ENCODE measurements at regions not wholly inside any gene's neighbourhood (a gene's known extent, or its start where the extent isn't known, plus 50 kb on each side); places are given as distances from the start of the nearest gene placed in this dataset.

DNA sequence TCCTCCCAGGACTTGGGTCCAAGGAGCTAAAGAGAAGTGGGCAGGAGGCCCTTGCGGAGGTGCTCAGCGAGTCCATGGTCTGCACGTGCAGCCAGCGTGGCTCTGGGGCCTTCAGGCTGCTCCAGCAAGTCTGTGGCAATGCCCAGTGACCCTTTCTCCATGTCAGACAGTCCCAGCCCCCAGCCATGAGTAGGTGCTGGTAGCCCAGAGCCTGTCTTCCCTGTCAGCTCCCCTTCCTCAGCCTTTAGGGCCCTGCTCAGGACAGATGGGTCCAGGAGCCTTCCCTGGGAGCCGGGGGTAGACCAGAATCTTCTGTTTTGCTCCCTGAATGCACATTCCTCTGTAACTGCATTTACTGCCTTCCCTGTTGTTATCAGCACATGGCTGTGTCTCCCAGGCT, 147.2 kb upstream of the IRX2 start:
- no peak overlapping the region for H3K27ac ChIP-seq
- H3K27me3 ChIP-seq, result no peaks in the 10 kb centered on the region
- TF ChIP-seq, protein P1, sequence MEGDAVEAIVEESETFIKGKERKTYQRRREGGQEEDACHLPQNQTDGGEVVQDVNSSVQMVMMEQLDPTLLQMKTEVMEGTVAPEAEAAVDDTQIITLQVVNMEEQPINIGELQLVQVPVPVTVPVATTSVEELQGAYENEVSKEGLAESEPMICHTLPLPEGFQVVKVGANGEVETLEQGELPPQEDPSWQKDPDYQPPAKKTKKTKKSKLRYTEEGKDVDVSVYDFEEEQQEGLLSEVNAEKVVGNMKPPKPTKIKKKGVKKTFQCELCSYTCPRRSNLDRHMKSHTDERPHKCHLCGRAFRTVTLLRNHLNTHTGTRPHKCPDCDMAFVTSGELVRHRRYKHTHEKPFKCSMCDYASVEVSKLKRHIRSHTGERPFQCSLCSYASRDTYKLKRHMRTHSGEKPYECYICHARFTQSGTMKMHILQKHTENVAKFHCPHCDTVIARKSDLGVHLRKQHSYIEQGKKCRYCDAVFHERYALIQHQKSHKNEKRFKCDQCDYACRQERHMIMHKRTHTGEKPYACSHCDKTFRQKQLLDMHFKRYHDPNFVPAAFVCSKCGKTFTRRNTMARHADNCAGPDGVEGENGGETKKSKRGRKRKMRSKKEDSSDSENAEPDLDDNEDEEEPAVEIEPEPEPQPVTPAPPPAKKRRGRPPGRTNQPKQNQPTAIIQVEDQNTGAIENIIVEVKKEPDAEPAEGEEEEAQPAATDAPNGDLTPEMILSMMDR (IDR thresholded peaks at IDR 0.05), result no peak
- FAIRE-seq, result no peak
- no peaks in the 10 kb centered on the region for H3K36me3 ChIP-seq
- no peak overlapping the region for H3K4me3 ChIP-seq
- intact Hi-C loops (cut with DNase I), result no loop called here
- 49 to 51% methylated on average over 5 of the region's 5 CpGs for WGBS, 2 donors
- no peak for DNase-seq
- no peaks in the 10 kb centered on the region for H3K4me1 ChIP-seq
- no peaks in the 10 kb centered on the region for H3K9me3 ChIP-seq
- ATAC-seq, result no peak

DNA sequence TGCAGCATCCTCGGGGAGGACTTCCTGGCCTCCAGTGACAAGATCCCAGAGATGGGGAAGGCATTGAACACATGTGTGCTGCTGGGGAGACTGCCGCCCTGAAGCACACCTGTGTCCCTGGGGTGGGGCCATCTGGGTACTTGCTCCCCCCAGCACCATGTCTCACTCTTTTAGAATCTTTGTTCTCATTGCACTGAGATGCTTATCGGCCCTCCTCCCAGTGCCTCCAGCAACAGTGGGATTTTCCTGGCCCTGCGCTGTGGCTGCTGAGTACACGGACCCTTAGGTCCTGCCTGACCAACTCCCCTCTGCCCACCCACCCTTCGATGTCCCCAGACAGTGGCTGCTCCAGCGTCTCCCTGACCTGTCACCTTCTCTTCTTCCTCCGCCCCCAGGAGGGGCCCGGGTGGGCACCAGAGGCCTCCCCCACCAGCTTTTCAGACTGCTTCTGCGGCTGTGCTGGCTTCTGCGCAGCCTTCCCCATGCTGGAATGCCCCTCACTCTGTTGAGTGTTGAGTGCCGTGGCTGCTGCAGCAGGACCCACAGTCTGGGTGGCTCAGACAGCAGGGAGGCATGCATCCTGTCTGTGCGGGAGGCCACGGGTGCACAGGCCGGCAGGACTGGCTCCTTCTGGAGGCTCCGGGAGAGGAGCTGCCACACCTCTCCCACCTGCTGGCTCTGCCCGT, 145.9 kb upstream of the IRX2 start:
- H3K4me1 ChIP-seq, result no peaks in the 10 kb centered on the region
- intact Hi-C loops (cut with DNase I), result no loop called here
- H3K36me3 ChIP-seq, result no peaks in the 10 kb centered on the region
- H3K4me3 ChIP-seq, result no peak overlapping the region
- no peak overlapping the region for H3K27ac ChIP-seq
- 59 to 66% methylated on average over 17 of the region's 17 CpGs for WGBS, 2 donors
- ATAC-seq, result no peak
- H3K27me3 ChIP-seq, result no peaks in the 10 kb centered on the region
- FAIRE-seq, result no peak
- no peak for DNase-seq
- no peaks in the 10 kb centered on the region for H3K9me3 ChIP-seq
- TF ChIP-seq, protein P1 (IDR thresholded peaks at IDR 0.05), result no peak

DNA sequence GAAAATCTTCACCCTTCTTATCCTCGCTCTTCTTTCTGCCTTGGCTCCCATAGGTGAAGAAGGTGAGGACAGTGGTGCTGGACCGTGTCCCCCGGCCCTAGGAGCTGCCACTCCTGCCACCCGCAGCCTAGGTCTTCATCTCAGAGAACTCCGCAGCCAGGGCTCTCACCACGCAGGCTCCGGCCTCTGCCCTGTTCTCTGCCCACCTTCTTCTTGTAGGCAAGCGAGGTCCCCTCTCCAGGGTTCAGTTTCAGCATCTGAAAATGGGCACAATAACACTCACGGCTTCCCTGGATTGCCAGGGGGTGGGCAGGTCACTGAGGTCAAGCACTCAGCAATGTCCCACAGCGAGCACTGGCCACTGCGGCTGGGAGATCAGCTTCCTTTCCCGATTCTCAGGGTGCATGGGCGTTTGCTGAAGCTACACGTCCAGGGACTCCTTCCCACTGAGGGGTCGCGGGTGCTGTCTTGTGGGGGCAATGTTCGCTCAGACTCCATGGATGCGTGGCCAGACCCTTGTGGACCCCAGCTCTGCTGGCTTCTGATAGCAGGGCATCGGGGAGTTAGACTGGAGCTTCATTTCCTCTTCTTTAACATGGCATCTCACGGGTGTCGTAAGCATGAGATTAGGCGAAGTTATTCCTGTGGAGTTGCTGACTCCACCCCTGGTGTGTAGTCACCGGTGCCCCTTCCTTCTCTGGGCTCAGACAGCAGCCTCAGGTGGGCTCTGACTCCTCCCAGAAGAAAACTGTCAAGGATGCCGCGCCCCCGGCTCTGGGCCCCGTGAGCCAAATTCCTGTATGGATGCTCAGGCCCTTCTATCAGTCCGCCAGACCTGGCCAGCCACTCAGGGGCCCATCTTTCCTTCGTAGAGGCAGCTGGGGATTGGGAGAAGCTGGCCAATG, 145.1 kb upstream of the IRX2 start:
- no peaks in the 10 kb centered on the region for H3K9me3 ChIP-seq
- DNase-seq, result no peak
- no peak for FAIRE-seq
- intact Hi-C loops (cut with DNase I), result no loop called here
- H3K4me1 ChIP-seq, result no peaks in the 10 kb centered on the region
- H3K27me3 ChIP-seq, result no peaks in the 10 kb centered on the region
- WGBS, 2 donors, result 59 to 73% methylated on average over 29 of the region's 29 CpGs
- H3K27ac ChIP-seq, result no peak overlapping the region
- H3K4me3 ChIP-seq, result no peak overlapping the region
- no peak for ATAC-seq
- no peaks in the 10 kb centered on the region for H3K36me3 ChIP-seq
- TF ChIP-seq, protein P1 (IDR thresholded peaks at IDR 0.05), result no peak

DNA sequence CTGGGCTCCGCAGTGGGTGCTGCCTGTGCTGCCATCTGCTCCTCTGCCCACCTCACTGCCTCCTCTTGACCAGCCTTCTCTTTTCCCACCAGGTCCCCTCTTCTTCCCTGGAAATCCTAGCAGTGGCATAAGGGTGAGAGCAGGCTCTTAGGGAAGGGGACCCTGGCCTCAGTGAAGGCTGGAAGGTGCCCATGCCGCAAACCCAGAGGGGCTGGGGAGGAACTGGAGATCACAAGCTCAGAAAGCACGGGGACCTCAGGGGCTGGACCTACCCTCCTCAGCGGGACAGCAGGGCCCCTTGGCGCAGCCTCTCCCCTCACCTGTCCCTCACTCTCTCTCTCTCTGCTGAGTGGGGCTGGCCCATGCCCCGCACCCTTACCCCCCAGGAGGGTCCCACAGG, 144.4 kb upstream of the IRX2 start:
- H3K4me3 ChIP-seq, result no peak overlapping the region
- FAIRE-seq (no peak), ATAC-seq (no peak), DNase-seq (no peak)
- no peaks in the 10 kb centered on the region for H3K9me3 ChIP-seq
- intact Hi-C loops (cut with DNase I), result no loop called here
- no peaks in the 10 kb centered on the region for H3K36me3 ChIP-seq
- TF ChIP-seq, protein P1 (IDR thresholded peaks at IDR 0.05), result no peak
- H3K27me3 ChIP-seq, result no peaks in the 10 kb centered on the region
- H3K4me1 ChIP-seq, result no peaks in the 10 kb centered on the region
- 60 to 83% methylated on average over 5 to 6 of the region's 6 CpGs for WGBS, 2 donors
- no peak overlapping the region for H3K27ac ChIP-seq

DNA sequence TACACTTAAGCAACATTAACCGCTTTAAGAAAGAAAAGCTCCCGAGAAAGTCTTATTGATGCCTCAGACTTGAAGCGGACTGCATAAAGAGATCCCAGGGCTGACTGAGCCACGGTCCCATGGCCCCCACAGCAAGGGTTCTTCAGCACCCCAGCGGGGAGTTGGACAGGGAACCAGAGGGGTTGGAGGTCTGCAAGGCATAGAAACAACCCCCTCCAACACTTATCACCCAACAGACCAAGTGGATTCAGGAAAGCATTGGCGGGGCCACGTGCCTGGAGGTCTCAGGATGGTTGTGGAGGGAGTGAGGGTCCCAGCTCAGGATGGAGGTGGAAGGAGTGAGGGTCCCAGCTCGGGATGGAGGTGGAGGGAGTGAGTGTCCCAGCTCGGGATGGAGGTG, 143.7 kb upstream of the IRX2 start:
- FAIRE-seq (no peak), ATAC-seq (no peak), DNase-seq (no peak)
- Histone ChIP-seq H3K4me3 (no peak overlapping the region), H3K36me3 (no peaks in the 10 kb centered on the region), H3K27ac (no peak overlapping the region), H3K27me3 (no peaks in the 10 kb centered on the region), H3K4me1 (no peaks in the 10 kb centered on the region), H3K9me3 (no peaks in the 10 kb centered on the region)
- intact Hi-C loops (cut with DNase I), result no loop called here
- TF ChIP-seq, protein P1 (IDR thresholded peaks at IDR 0.05), result no peak
- WGBS, 2 donors, result 55 to 68% methylated on average over 9 of the region's 9 CpGs

Data from pancreas (tissue), 10 donors.